Activated naive CD4-positive, alpha-beta T cell treated with Interleukin-2 at 50 U/mL for 16 hours (primary cell): ENCODE measurements at regions not wholly inside any gene's neighbourhood (a gene's known extent, or its start where the extent isn't known, plus 50 kb on each side); places are given as distances from the start of the nearest gene placed in this dataset.

Experiments
- DNase-seq: peaks from one replicate; pipeline ENCODE4 v3.0.0-alpha.2; 2020

GRCh38 chr6:12555267-12555666, 161.3 kb upstream of the PHACTR1 start:
- DNase-seq: no peak

GRCh38 chr6:12555781-12556180, 160.8 kb upstream of the PHACTR1 start:
- no peak for DNase-seq

GRCh38 chr6:12557765-12558164, 158.8 kb upstream of the PHACTR1 start:
- DNase-seq: no peak

- DNase-seq: no peak
Measured at GRCh38 chr6:12560315-12560714, 156.3 kb upstream of the PHACTR1 start.

- DNase-seq: no peak
Measured at GRCh38 chr6:12566618-12567123, 149.9 kb upstream of the PHACTR1 start.

GRCh38 chr6:12567682-12568081, 148.9 kb upstream of the PHACTR1 start:
- DNase-seq: no peak

- no peak for DNase-seq
Measured at GRCh38 chr6:12569646-12570045, 146.9 kb upstream of the PHACTR1 start.

GRCh38 chr6:12570461-12571030, 146.0 kb upstream of the PHACTR1 start:
- DNase-seq: no peak

- DNase-seq: no peak
Measured at GRCh38 chr6:12572896-12573827, 143.4 kb upstream of the PHACTR1 start.

GRCh38 chr6:12575961-12576360, 140.6 kb upstream of the PHACTR1 start:
- no peak for DNase-seq

GRCh38 chr6:12576389-12576788, 140.2 kb upstream of the PHACTR1 start:
- no peak for DNase-seq

- no peak for DNase-seq
Measured at GRCh38 chr6:12577124-12577850, 139.3 kb upstream of the PHACTR1 start.

GRCh38 chr6:12578097-12578496, 138.5 kb upstream of the PHACTR1 start:
- DNase-seq: no peak

- DNase-seq: no peak
Measured at GRCh38 chr6:12578751-12579150, 137.8 kb upstream of the PHACTR1 start.

GRCh38 chr6:12580290-12580689, 136.3 kb upstream of the PHACTR1 start:
- no peak for DNase-seq

GRCh38 chr6:12582421-12583110, 134.0 kb upstream of the PHACTR1 start:
- DNase-seq: no peak

GRCh38 chr6:12584631-12585405, 131.7 kb upstream of the PHACTR1 start:
- DNase-seq: no peak

- DNase-seq: no peak
Measured at GRCh38 chr6:12585497-12585958, 131.0 kb upstream of the PHACTR1 start.

GRCh38 chr6:12586721-12587480, 129.7 kb upstream of the PHACTR1 start:
- no peak for DNase-seq

- DNase-seq: no peak
Measured at GRCh38 chr6:12590901-12591300, 125.7 kb upstream of the PHACTR1 start.

GRCh38 chr6:12592634-12593033, 123.9 kb upstream of the PHACTR1 start:
- DNase-seq: no peak
